GM18873 (cell line): ENCODE measurements at regions not wholly inside any gene's neighbourhood (a gene's known extent, or its start where the extent isn't known, plus 50 kb on each side); places are given as distances from the start of the nearest gene placed in this dataset.

ENCODE experiments used
- ATAC-seq: cut with Tn5 transposase; IDR thresholded peaks from one replicate; pipeline ENCODE4 v1.9.1; 2021; ENCODE audit warnings: mild to moderate bottlenecking, moderate library complexity, moderate number of reproducible peaks; ENCODE audit not compliant: unreplicated experiment, low FRiP score

- no peak for ATAC-seq
Observed at GRCh38 chr9:115637661-115638060, 515.9 kb upstream of the PAPPA start.

DNA sequence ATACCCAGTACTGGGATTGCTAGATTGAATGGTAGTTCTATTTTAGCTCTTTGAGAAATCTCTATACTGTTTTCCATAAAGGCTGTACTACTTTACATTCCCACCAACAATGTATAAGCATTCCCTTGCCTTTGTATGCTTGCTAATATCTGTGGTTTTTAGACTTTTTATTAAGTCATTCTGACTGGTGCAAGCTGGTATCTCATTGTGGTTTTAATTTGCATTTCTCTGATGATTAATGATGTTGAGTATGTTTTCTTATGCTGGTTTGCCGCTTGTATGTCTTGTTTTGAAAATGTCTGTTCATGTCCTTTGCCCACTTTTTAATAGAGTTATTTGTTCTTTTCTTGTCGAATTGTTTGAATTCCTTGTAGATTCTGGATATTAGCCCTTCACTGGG is 512.7 kb upstream of the PAPPA start:
- ATAC-seq = no peak

- no peak for ATAC-seq
Observed at GRCh38 chr9:115642285-115642684, 511.3 kb upstream of the PAPPA start.

DNA sequence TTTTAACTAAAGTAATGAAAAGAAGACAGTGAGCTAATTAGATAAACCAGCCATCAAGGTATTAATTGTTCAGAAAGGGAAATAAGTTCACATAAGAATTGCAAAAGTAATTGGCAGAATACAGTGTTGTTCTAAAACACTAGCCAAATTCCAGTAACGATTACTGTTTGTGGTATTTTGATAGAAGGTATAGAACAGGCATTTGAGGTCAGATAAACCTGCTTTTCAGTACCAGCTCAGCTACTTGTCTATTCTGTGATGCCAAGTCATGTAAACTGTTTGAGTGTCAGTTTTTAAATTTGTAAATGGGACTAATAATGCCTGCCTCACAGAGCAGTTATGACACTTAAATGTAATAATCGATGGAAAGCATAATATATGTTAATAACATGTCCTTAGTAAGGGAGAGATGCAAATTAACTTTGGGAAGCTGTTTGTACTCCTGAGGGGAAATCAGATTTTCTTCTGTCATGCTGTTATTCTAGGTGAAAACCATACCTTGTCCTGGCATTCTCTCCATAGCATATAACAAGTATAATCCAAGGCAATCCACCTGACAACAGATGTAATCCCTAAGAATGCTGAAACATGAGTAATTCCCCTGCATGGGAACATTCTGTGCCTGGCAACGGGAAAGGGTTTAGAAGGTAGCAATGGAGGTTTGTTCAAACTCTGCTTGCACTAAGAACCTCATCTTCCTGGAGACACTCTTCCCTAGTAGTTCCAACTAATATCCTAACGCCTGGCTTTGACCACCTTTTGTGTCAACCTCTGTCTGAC is 509.5 kb upstream of the PAPPA start:
- no peak for ATAC-seq

DNA sequence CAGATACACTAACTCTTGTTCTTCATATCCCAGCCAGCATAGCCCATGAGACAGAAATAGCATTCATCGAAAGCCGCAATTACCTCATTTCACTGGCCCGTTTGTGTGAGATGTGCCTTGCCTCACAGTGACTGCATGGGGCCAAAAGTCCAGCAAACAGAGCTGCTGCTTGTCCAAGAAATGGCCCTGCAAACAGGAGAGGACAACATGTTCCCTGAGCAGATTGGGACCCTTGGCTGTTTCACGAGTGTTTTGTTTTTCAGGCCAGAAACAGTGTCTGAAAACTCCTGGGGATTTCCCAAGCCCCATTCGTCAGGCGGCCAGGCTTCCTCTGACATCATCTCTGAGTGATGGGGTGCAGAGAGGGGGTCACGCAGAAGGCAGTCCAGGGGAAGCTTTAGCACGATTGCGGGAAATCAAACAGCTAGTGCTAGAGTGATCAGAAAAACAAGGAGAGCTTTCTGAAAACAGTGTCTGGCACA is 503.6 kb upstream of the PAPPA start:
- ATAC-seq = no peak

GRCh38 chr9:115650768-115651167 is 502.8 kb upstream of the PAPPA start:
- no peak for ATAC-seq

DNA sequence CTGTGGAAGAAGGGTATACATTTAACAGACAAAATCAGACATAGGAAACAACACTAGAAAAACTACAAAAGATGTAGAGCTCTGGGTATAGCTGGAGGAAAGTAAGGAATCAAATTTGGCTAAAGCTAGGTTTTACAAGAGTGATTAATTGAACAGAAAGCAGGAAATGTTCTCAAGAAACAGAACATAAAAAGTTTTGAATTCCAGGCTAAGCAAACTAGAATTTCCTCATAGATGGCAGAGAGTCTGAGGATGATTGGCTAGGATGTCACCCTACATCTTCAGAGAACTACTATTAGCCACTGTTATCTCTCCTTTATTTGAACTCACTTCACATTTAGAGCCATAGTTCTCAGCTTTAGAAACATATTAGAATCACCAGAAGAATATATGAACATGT is 502.1 kb upstream of the PAPPA start:
- ATAC-seq = no peak

DNA sequence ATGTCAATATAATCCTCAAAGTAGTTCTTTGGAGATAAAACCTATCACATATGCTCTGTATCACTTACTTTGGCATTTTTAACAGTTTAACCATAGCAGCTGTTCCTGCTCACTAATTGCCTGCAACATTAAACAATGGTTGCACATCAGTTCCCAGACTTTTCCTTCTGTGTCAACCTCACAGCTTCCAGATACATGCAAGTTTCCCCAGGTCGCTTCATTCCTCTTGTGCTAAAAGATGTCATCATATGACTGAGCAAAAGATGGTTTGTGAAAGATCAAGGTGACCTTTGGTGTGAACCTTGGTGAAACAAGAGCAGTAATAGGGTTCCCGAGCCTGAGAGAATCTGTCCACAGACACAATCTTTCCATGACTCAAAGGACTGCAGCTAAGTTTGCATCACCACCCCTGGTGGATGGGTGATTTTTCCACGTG is 500.4 kb upstream of the PAPPA start:
- ATAC-seq = no peak

DNA sequence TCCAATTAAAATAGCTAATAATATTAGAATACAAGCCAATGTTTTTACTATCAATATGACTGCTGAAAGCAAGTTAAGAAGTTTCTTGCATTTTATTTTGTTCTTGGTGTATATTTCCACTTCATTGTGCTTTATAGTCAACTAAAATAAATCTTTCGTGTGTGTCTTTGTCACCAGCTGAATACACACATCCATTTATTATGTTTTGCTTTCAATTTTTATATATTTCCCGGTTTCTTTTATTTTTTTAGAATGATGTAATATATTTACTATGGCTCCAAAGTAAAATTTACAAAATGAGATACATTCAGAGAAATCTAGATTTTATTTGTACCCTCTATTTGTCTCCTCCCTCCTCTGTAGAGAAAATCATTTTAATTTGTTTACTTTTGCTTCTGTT is 495.9 kb upstream of the PAPPA start:
- ATAC-seq = no peak

- ATAC-seq = no peak
Observed at GRCh38 chr9:115665519-115665918, 488.1 kb upstream of the PAPPA start.

- ATAC-seq = no peak
Observed at GRCh38 chr9:115668521-115668920, 485.1 kb upstream of the PAPPA start.

- no peak for ATAC-seq
Observed at GRCh38 chr9:115671236-115671962, 482.2 kb upstream of the PAPPA start.

DNA sequence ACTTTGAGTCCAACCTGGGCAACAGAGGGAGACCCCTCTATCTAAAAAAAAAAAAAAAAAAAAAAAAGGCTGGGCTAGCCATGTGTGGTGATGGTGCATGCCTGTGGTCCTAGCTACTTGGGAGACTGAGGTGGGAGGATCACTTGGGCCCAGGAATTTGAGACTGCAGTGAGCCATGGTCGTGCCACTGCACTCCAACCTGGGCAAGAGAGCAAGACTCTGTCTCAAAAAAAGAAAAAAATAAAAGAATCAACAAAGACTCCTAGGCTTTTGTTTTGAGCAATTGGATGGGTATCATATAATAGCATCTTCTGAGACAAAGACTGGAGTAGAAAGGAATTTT is 481.7 kb upstream of the PAPPA start:
- ATAC-seq = no peak

GRCh38 chr9:115672477-115673316 is 480.9 kb upstream of the PAPPA start:
- no peak for ATAC-seq

DNA sequence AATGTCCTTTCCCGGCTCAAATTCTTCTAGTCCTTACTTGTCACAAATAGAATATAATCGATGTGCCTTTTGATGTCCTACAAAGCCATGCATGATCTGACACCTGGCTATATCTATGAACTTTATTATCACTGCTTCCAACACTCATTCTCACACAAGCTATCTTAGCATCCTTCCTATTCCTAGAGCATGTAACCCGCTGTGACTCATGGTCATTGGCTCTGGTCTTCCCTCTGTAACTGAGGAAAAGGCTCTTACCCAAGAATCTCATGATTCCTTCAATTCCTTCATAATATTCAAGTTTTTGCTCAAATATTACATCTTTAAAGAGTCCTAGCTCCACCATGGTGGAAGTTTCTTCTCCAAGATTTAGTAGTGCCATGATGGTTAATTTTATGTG is 480.0 kb upstream of the PAPPA start:
- ATAC-seq = no peak

GRCh38 chr9:115674091-115674490 is 479.5 kb upstream of the PAPPA start:
- ATAC-seq = no peak

- no peak for ATAC-seq
Observed at GRCh38 chr9:115675834-115676233, 477.8 kb upstream of the PAPPA start.

- ATAC-seq = no peak
Observed at GRCh38 chr9:115680231-115680630, 473.4 kb upstream of the PAPPA start.

GRCh38 chr9:115681585-115681984 is 472.0 kb upstream of the PAPPA start:
- ATAC-seq = no peak

GRCh38 chr9:115686069-115686468 is 467.5 kb upstream of the PAPPA start:
- ATAC-seq = no peak

DNA sequence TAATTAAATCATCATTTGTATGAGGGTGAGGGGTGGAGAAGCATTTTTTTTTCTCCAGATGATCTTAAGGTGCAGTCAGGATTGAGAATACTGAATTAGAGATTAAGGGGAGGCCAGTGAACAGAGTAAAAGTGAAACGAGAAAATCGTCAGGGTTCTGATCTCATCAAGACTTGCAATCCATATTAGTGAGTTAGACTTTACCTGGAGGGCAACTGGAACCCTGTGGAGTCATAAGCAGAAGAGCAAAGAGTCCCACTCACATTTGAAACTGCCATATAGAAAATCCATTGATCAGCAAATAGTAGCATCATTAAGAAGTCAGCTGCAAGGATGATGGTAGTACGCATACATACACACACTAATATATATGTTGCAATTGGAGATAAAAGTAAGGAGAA is 466.2 kb upstream of the PAPPA start:
- ATAC-seq = no peak
